HEK293 (cell line): ENCODE measurements at regions not wholly inside any gene's neighbourhood (a gene's known extent, or its start where the extent isn't known, plus 50 kb on each side); places are given as distances from the start of the nearest gene placed in this dataset.

Source experiments
- CTCF ChIA-PET: fragments of 350-600 bp; formaldehyde crosslinking; extraction: SDS; loops from one replicate; lab custom pipeline; 2021; ENCODE audit warnings: antibody characterized with exemption; lab: Yijun Ruan, JAX
- POLR2A ChIA-PET: fragments of 300-600 bp; formaldehyde crosslinking; extraction: SDS; loops from one replicate; lab custom pipeline; 2020; ENCODE audit warnings: antibody characterized with exemption, inconsistent platforms; lab: Yijun Ruan, JAX
- H3K27ac ChIP-seq: fragments of 200-500 bp; sonication (Bioruptor generic); 2 replicates; pipeline ENCODE4 v1.5.1; 2014; ENCODE audit warnings: low read depth, low read length, control low read depth, inconsistent platforms; ENCODE audit errors: extremely low read depth
- H3K36me3 ChIP-seq, 2 experiments: fragments of 200-500 bp in 1 of 2; sonication (Bioruptor generic) in 1 of 2; 1 replicate in 1 of 2; 2 replicates in 1 of 2; pipeline ENCODE4 v1.5.1; 2014 to 2017; ENCODE audit warnings: inconsistent platforms in 2 of 2, low read length in 2 of 2; ENCODE audit not compliant: control insufficient read depth in 2 of 2, insufficient read depth in 1 of 2
- H3K4me1 ChIP-seq: fragments of 200-500 bp; sonication (Bioruptor generic); 2 replicates; pipeline ENCODE4 v1.5.1; 2014; ENCODE audit warnings: mild to moderate bottlenecking, low read length, inconsistent platforms; ENCODE audit not compliant: control insufficient read depth, insufficient read depth
- H3K4me3 ChIP-seq: 2 replicates; pipeline ENCODE4 v1.5.1; 2011; ENCODE audit warnings: low read depth, mild to moderate bottlenecking, control low read depth, low read length, moderate library complexity
- H3K9me3 ChIP-seq: fragments of 200-500 bp; sonication (Bioruptor generic); 2 replicates; pipeline ENCODE4 v1.5.1; 2014; ENCODE audit warnings: low read depth, low read length, inconsistent platforms; ENCODE audit not compliant: control insufficient read depth, insufficient read depth
- FEZF1 ChIP-seq: fragments of 450-650 bp; formaldehyde crosslinking; IDR thresholded peaks from 2 replicates; pipeline ENCODE4 v1.5.1; 2016; ENCODE audit warnings: missing biosample characterization, missing genetic modification characterization
- IKZF3 ChIP-seq: fragments of 450-650 bp; IDR thresholded peaks from 2 replicates; pipeline ENCODE4 v1.5.0; 2018; ENCODE audit warnings: missing biosample characterization, mild to moderate bottlenecking, missing genetic modification characterization, moderate library complexity
- KLF8 ChIP-seq: fragments of 450-650 bp; formaldehyde crosslinking; IDR thresholded peaks from 2 replicates; pipeline ENCODE4 v1.5.1; 2016; ENCODE audit warnings: missing biosample characterization, missing genetic modification characterization
- OVOL3 ChIP-seq: fragments of 450-650 bp; formaldehyde crosslinking; IDR thresholded peaks from 2 replicates; pipeline ENCODE4 v1.5.1; 2016; ENCODE audit warnings: missing biosample characterization, missing genetic modification characterization
- PRDM1 ChIP-seq: fragments of 450-650 bp; formaldehyde crosslinking; IDR thresholded peaks from 2 replicates; pipeline ENCODE4; 2016; ENCODE audit warnings: missing biosample characterization, missing genetic modification characterization
- REPIN1 ChIP-seq: fragments of 450-650 bp; formaldehyde crosslinking; IDR thresholded peaks from 2 replicates; pipeline ENCODE4 v1.5.1; 2017; ENCODE audit warnings: missing biosample characterization, missing genetic modification characterization, low read depth
- SETDB1 ChIP-seq: IDR thresholded peaks from one replicate; pipeline ENCODE4 v1.6.1; 2017; ENCODE audit warnings: mild to moderate bottlenecking, low read length, moderate library complexity, mixed read lengths; ENCODE audit not compliant: insufficient read length
- ZBTB6 ChIP-seq: fragments of 450-650 bp; formaldehyde crosslinking; IDR thresholded peaks from 2 replicates; pipeline ENCODE4 v1.5.1; 2017; ENCODE audit warnings: missing biosample characterization, missing genetic modification characterization
- ZEB2 ChIP-seq: fragments of 450-650 bp; formaldehyde crosslinking; IDR thresholded peaks from 2 replicates; pipeline ENCODE4 v1.5.1; 2016; ENCODE audit warnings: missing biosample characterization, missing genetic modification characterization
- ZNF114 ChIP-seq: fragments of 450-650 bp; formaldehyde crosslinking; IDR thresholded peaks from 2 replicates; pipeline ENCODE4 v1.5.0; 2017; ENCODE audit warnings: missing biosample characterization, missing genetic modification characterization
- ZNF19 ChIP-seq: fragments of 450-650 bp; formaldehyde crosslinking; IDR thresholded peaks from 2 replicates; pipeline ENCODE4; 2016; ENCODE audit warnings: missing biosample characterization, missing genetic modification characterization, low read depth
- ZNF2 ChIP-seq: fragments of 450-650 bp; formaldehyde crosslinking; IDR thresholded peaks from 2 replicates; pipeline ENCODE4 v1.5.1; 2016; ENCODE audit warnings: missing biosample characterization, missing genetic modification characterization
- ZNF37A ChIP-seq: fragments of 450-650 bp; IDR thresholded peaks from 2 replicates; pipeline ENCODE4 v1.5.1; 2018; ENCODE audit warnings: missing biosample characterization, missing genetic modification characterization
- ZNF488 ChIP-seq: fragments of 450-650 bp; formaldehyde crosslinking; IDR thresholded peaks from 2 replicates; pipeline ENCODE4 v1.5.1; 2016; ENCODE audit warnings: missing biosample characterization, missing genetic modification characterization
- ZNF501 ChIP-seq: fragments of 450-650 bp; formaldehyde crosslinking; IDR thresholded peaks from 2 replicates; pipeline ENCODE4 v1.5.1; 2016; ENCODE audit warnings: missing biosample characterization, missing genetic modification characterization
- ZNF510 ChIP-seq: fragments of 450-650 bp; formaldehyde crosslinking; IDR thresholded peaks from 2 replicates; pipeline ENCODE4 v1.5.1; 2018; ENCODE audit warnings: mild to moderate bottlenecking, missing genetic modification characterization, missing biosample characterization; ENCODE audit not compliant: insufficient replicate concordance
- ZNF610 ChIP-seq: fragments of 450-650 bp; formaldehyde crosslinking; IDR thresholded peaks from 2 replicates; pipeline ENCODE4 v1.5.1; 2016; ENCODE audit warnings: missing biosample characterization, missing genetic modification characterization, borderline replicate concordance
- ZNF629 ChIP-seq: fragments of 450-650 bp; formaldehyde crosslinking; IDR thresholded peaks from 2 replicates; pipeline ENCODE4 v1.5.1; 2017; ENCODE audit warnings: missing biosample characterization, missing genetic modification characterization
- ZNF654 ChIP-seq: fragments of 450-650 bp; formaldehyde crosslinking; IDR thresholded peaks from 2 replicates; pipeline ENCODE4 v1.5.1; 2016; ENCODE audit warnings: low read depth, missing biosample characterization, missing genetic modification characterization
- ZNF660 ChIP-seq: fragments of 450-650 bp; IDR thresholded peaks from 2 replicates; pipeline ENCODE4 v1.5.1; 2018; ENCODE audit warnings: missing biosample characterization, mild to moderate bottlenecking, missing genetic modification characterization
- ZNF704 ChIP-seq: fragments of 450-650 bp; formaldehyde crosslinking; IDR thresholded peaks from 2 replicates; pipeline ENCODE4 v1.5.1; 2016; ENCODE audit warnings: missing biosample characterization, missing genetic modification characterization
- ZNF785 ChIP-seq: fragments of 450-650 bp; formaldehyde crosslinking; IDR thresholded peaks from 2 replicates; pipeline ENCODE4 v1.5.1; 2016; ENCODE audit warnings: missing biosample characterization, missing genetic modification characterization
- ZNF792 ChIP-seq: fragments of 450-650 bp; formaldehyde crosslinking; IDR thresholded peaks from 2 replicates; pipeline ENCODE4 v1.5.1; 2016; ENCODE audit warnings: missing biosample characterization, missing genetic modification characterization
- ZNF837 ChIP-seq: fragments of 450-650 bp; formaldehyde crosslinking; IDR thresholded peaks from 2 replicates; pipeline ENCODE4 v1.5.1; 2016; ENCODE audit warnings: missing biosample characterization, missing genetic modification characterization
- ZSCAN18 ChIP-seq: fragments of 450-650 bp; formaldehyde crosslinking; IDR thresholded peaks from 2 replicates; pipeline ENCODE4 v1.5.1; 2016; ENCODE audit warnings: missing biosample characterization, missing genetic modification characterization
- ZSCAN30 ChIP-seq: fragments of 450-650 bp; IDR thresholded peaks from 2 replicates; pipeline ENCODE4 v1.5.1; 2018; ENCODE audit warnings: missing biosample characterization, mild to moderate bottlenecking, missing genetic modification characterization, moderate library complexity

GRCh38 chr1:229027158-229027557, 243.8 kb upstream of the RAB4A start:
- CTCF ChIA-PET = interaction anchor here (0.7 kb wide), 2 partner anchors 200 to 292 kb away, joined by 3 to 5 read pairs; partner anchors contain the start of gene RHOU
- no peaks in the 10 kb centered on the region for H3K36me3 ChIP-seq
- POLR2A ChIA-PET = no interaction called here
- H3K9me3 ChIP-seq = no peaks in the 10 kb centered on the region
- TF ChIP-seq ZNF792 (no peak), ZBTB6 (tag by site-specific recombination) (no peak), ZNF488 (no peak), SETDB1 (no peak), ZNF501 (tag by site-specific recombination) (no peak), ZNF610 (no peak), ZNF704 (tag by site-specific recombination) (no peak), ZNF837 (no peak), ZSCAN30 (no peak), ZNF510 (tag by site-specific recombination) (no peak), FEZF1 (tag by site-specific recombination) (no peak), ZNF114 (tag by site-specific recombination) (no peak), KLF8 (no peak), ZNF660 (tag by site-specific recombination) (no peak), ZNF654 (tag by site-specific recombination) (no peak), ZEB2 (no peak), ZNF19 (no peak), REPIN1 (tag by site-specific recombination) (no peak), ZNF2 (tag by site-specific recombination) (no peak), ZNF629 (no peak)
- H3K27ac ChIP-seq = no peak overlapping the region
- peaks cover 2% of the 10 kb centered on the region; the same call in 1 of the 2 replicates for H3K4me1 ChIP-seq
- no peak overlapping the region for H3K4me3 ChIP-seq

- Histone ChIP-seq H3K9me3 (no peaks in the 10 kb centered on the region), H3K27ac (no peak overlapping the region), H3K4me3 (no peak overlapping the region), H3K4me1 (peaks cover 3% of the 10 kb centered on the region; the same call in 1 of the 2 replicates), H3K36me3 (no peaks in the 10 kb centered on the region)
- CTCF ChIA-PET = interaction anchor here (0.6 to 0.7 kb wide), 2 partner anchors 200 to 293 kb away, joined by 3 to 5 read pairs; partner anchors contain the start of gene RHOU
- TF ChIP-seq ZSCAN18 = no peak
- no peak for TF ChIP-seq ZNF37A (tag by site-specific recombination)
- no peak for TF ChIP-seq ZNF785
- no peak for TF ChIP-seq OVOL3 (tag by site-specific recombination)
- no peak for TF ChIP-seq IKZF3 (tag by site-specific recombination)
- peak; percentile 58; the same call in 1 of the 2 replicates for TF ChIP-seq PRDM1 (tag by site-specific recombination)
- POLR2A ChIA-PET = no interaction called here
Observed at GRCh38 chr1:229027622-229028182, 243.2 kb upstream of the RAB4A start.
